ENCODE measurements at regions not wholly inside any gene's neighbourhood (a gene's known extent, or its start where the extent isn't known, plus 50 kb on each side); places are given as distances from the start of the nearest gene placed in this dataset.

DNA sequence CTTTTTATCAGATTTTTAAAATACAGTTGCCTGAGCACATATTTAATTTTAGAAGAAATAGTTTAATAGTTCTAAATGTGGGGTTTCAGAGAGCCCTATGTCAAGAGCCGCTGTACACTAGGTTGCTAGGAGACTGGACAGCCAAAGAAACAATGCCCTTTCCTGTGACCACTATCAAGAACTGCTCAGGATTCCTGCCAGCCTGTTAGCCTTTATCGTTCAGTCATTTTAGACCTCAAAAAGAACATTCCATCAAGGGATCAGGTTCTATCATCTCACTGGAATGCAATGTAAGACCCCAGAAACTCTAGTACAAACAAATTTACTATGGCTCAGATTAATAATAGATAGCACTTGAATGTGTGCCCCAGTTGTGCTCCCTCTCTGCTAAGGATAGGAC lies 181.2 kb upstream of the CCN2 start:
- TF ChIP-seq, protein P1, sequence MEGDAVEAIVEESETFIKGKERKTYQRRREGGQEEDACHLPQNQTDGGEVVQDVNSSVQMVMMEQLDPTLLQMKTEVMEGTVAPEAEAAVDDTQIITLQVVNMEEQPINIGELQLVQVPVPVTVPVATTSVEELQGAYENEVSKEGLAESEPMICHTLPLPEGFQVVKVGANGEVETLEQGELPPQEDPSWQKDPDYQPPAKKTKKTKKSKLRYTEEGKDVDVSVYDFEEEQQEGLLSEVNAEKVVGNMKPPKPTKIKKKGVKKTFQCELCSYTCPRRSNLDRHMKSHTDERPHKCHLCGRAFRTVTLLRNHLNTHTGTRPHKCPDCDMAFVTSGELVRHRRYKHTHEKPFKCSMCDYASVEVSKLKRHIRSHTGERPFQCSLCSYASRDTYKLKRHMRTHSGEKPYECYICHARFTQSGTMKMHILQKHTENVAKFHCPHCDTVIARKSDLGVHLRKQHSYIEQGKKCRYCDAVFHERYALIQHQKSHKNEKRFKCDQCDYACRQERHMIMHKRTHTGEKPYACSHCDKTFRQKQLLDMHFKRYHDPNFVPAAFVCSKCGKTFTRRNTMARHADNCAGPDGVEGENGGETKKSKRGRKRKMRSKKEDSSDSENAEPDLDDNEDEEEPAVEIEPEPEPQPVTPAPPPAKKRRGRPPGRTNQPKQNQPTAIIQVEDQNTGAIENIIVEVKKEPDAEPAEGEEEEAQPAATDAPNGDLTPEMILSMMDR (IDR thresholded peaks at IDR 0.05; ENCODE audit: insufficient read depth, low read depth, low read length) = no peak
- TF ChIP-seq EZH2 (IDR thresholded peaks at IDR 0.05; ENCODE audit: insufficient read depth, low read length) = no peak
